Neural progenitor cell (in vitro differentiated cells): ENCODE measurements at regions not wholly inside any gene's neighbourhood (a gene's known extent, or its start where the extent isn't known, plus 50 kb on each side); places are given as distances from the start of the nearest gene placed in this dataset.
A peak's percentile ranks its signal among the peaks of the same experiment; 100 is the strongest.

Experiments
- DNase-seq: peaks from one replicate; pipeline ENCODE4 v3.0.0-alpha.2; 2016; ENCODE audit warnings: low spot score
- H2AFZ ChIP-seq: fragments of 200-600 bp; sonication (generic); replicated peaks from 2 replicates; pipeline ENCODE4 v1.6.1; 2016; ENCODE audit warnings: antibody characterized with exemption
- H3F3A ChIP-seq: fragments of 200-600 bp; sonication (generic); 2 replicates; pipeline ENCODE4 v1.6.1; 2016; ENCODE audit warnings: antibody characterized with exemption, low read depth
- H3K27ac ChIP-seq: fragments of 200-600 bp; sonication (generic); 2 replicates; pipeline ENCODE4 v1.5.1; 2016; ENCODE audit warnings: mild to moderate bottlenecking
- H3K27me3 ChIP-seq: fragments of 200-600 bp; sonication (generic); 2 replicates; pipeline ENCODE4 v1.6.1; 2016; ENCODE audit warnings: mild to moderate bottlenecking, moderate library complexity
- H3K36me3 ChIP-seq: fragments of 200-600 bp; sonication (generic); 2 replicates; pipeline ENCODE4 v1.5.1; 2016
- H3K4me1 ChIP-seq: fragments of 200-600 bp; sonication (generic); 2 replicates; pipeline ENCODE4 v1.6.1; 2016; ENCODE audit warnings: mixed run types
- H3K4me2 ChIP-seq: fragments of 200-600 bp; sonication (generic); 2 replicates; pipeline ENCODE4 v1.6.1; 2016
- H3K4me3 ChIP-seq: fragments of 200-600 bp; sonication (generic); 2 replicates; pipeline ENCODE4 v1.5.1; 2016
- H3K79me2 ChIP-seq: fragments of 200-600 bp; sonication (generic); 2 replicates; pipeline ENCODE4 v1.6.1; 2016; ENCODE audit warnings: low read depth
- H3K9ac ChIP-seq: fragments of 200-600 bp; sonication (generic); 2 replicates; pipeline ENCODE4 v1.6.1; 2016
- H3K9me3 ChIP-seq: fragments of 200-600 bp; sonication (generic); 2 replicates; pipeline ENCODE4 v1.5.1; 2016; ENCODE audit warnings: low read depth
- H4K20me1 ChIP-seq: fragments of 200-600 bp; sonication (generic); 2 replicates; pipeline ENCODE4 v1.6.1; 2016; ENCODE audit warnings: low read depth
- H3K27ac Mint-ChIP-seq: 3 replicates; pipeline ENCODE4 v1.8.0; 2021; ENCODE audit warnings: mixed read lengths
- H3K27me3 Mint-ChIP-seq: 2 replicates; pipeline ENCODE4 v1.8.0; 2022; ENCODE audit warnings: low read depth, mild to moderate bottlenecking, inconsistent platforms, moderate library complexity, mixed read lengths; ENCODE audit not compliant: insufficient read depth
- H3K36me3 Mint-ChIP-seq: 3 replicates; pipeline ENCODE4 v1.8.0; 2021; ENCODE audit warnings: mixed read lengths
- H3K4me1 Mint-ChIP-seq: 3 replicates; pipeline ENCODE4 v1.8.0; 2021; ENCODE audit warnings: mixed read lengths
- H3K4me3 Mint-ChIP-seq: 3 replicates; pipeline ENCODE4 v1.8.0; 2021; ENCODE audit warnings: mild to moderate bottlenecking, moderate library complexity, mixed read lengths
- H3K9me3 Mint-ChIP-seq: 3 replicates; pipeline ENCODE4 v1.8.0; 2020; ENCODE audit warnings: mixed read lengths
- EZH2 ChIP-seq: fragments of 200-600 bp; sonication (generic); IDR thresholded peaks from 2 replicates; pipeline ENCODE4 v1.6.1; 2017; ENCODE audit warnings: antibody characterized with exemption, mild to moderate bottlenecking, moderate library complexity
- EZH2phosphoT487 ChIP-seq: fragments of 200-600 bp; sonication (generic); IDR thresholded peaks from 2 replicates; pipeline ENCODE4 v1.6.1; 2017; ENCODE audit warnings: antibody characterized with exemption
- TF ChIP-seq, protein P1 (sequence below): fragments of 200-600 bp; sonication (generic); IDR thresholded peaks from 2 replicates; pipeline ENCODE4 v1.5.1; 2017; ENCODE audit warnings: antibody characterized with exemption, mild to moderate bottlenecking

DNA sequence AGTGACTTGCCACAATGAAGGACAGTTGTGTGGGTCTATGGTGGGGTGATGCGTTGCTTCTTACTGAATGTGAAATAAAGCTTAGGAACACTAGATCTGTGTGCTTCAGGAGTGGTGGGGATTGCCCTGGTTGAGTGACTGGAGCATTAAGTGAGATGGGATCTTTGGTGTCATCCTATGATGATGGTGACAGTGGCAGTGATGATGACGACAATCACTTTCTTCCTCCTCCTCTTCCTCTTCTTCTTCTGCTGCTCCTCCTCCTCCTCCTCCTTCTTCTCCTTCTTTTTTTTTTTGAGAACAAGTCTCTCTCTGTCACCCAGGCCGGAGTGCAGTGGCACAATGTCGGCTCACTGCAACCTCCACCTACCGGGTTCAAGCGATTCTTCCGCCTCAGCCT, 396.8 kb downstream of the SEC14L1 start:
- DNase-seq: no peak
- Mint-ChIP-seq H3K4me1 (peaks cover 26% of the 10 kb centered on the region), H3K27me3 (peaks cover 10% of the 10 kb centered on the region), H3K36me3 (peaks cover 3% of the 10 kb centered on the region), H3K9me3 (peaks cover 10% of the 10 kb centered on the region), H3K27ac (no peak overlapping the region), H3K4me3 (no peak overlapping the region)
- no peak overlapping the region for H3K27ac ChIP-seq
- peaks cover 26% of the 10 kb centered on the region for H3F3A ChIP-seq
- H3K9me3 ChIP-seq: no peaks in the 10 kb centered on the region
- H3K4me1 ChIP-seq: peaks cover 23% of the 10 kb centered on the region
- no peaks in the 10 kb centered on the region for H3K79me2 ChIP-seq
- H3K27me3 ChIP-seq: no peaks in the 10 kb centered on the region
- H3K4me2 ChIP-seq: no peak overlapping the region
- no peak overlapping the region for H3K9ac ChIP-seq
- no peaks in the 10 kb centered on the region for H4K20me1 ChIP-seq
- no peak overlapping the region for H3K4me3 ChIP-seq
- TF ChIP-seq, protein P1, sequence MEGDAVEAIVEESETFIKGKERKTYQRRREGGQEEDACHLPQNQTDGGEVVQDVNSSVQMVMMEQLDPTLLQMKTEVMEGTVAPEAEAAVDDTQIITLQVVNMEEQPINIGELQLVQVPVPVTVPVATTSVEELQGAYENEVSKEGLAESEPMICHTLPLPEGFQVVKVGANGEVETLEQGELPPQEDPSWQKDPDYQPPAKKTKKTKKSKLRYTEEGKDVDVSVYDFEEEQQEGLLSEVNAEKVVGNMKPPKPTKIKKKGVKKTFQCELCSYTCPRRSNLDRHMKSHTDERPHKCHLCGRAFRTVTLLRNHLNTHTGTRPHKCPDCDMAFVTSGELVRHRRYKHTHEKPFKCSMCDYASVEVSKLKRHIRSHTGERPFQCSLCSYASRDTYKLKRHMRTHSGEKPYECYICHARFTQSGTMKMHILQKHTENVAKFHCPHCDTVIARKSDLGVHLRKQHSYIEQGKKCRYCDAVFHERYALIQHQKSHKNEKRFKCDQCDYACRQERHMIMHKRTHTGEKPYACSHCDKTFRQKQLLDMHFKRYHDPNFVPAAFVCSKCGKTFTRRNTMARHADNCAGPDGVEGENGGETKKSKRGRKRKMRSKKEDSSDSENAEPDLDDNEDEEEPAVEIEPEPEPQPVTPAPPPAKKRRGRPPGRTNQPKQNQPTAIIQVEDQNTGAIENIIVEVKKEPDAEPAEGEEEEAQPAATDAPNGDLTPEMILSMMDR: no peak
- TF ChIP-seq EZH2phosphoT487 (no peak), EZH2 (no peak)
- no peaks in the 10 kb centered on the region for H3K36me3 ChIP-seq
- no peak overlapping the region for H2AFZ ChIP-seq

GRCh38 chr17:77540531-77540930, 399.8 kb downstream of the SEC14L1 start:
- Histone ChIP-seq H3K9ac (no peak overlapping the region), H3K27ac (no peak overlapping the region), H2AFZ (peak overlapping the region; percentile 55), H3K79me2 (no peaks in the 10 kb centered on the region), H4K20me1 (no peaks in the 10 kb centered on the region), H3F3A (peaks cover 39% of the 10 kb centered on the region), H3K27me3 (no peaks in the 10 kb centered on the region), H3K36me3 (no peaks in the 10 kb centered on the region), H3K4me1 (peaks cover 35% of the 10 kb centered on the region), H3K9me3 (no peaks in the 10 kb centered on the region), H3K4me3 (peak overlapping the region; percentile 19), H3K4me2 (peak overlapping the region; percentile 72)
- H3K4me1 Mint-ChIP-seq: peaks cover 52% of the 10 kb centered on the region
- H3K36me3 Mint-ChIP-seq: no peaks in the 10 kb centered on the region
- DNase-seq: no peak
- H3K9me3 Mint-ChIP-seq: no peaks in the 10 kb centered on the region
- H3K4me3 Mint-ChIP-seq: no peak overlapping the region
- peak overlapping the region; percentile 58 for H3K27ac Mint-ChIP-seq
- TF ChIP-seq, protein P1: no peak
- no peak for TF ChIP-seq EZH2phosphoT487
- H3K27me3 Mint-ChIP-seq: peaks cover 10% of the 10 kb centered on the region

- Histone ChIP-seq H3K4me2 (peak overlapping the region; percentile 72), H3K4me3 (peak overlapping the region; percentile 19), H2AFZ (peak overlapping the region; percentile 55), H3K4me1 (peaks cover 35% of the 10 kb centered on the region), H3K79me2 (no peaks in the 10 kb centered on the region), H4K20me1 (no peaks in the 10 kb centered on the region), H3K9ac (no peak overlapping the region), H3K36me3 (no peaks in the 10 kb centered on the region), H3K27me3 (no peaks in the 10 kb centered on the region), H3K27ac (peak overlapping the region; percentile 16), H3F3A (peaks cover 41% of the 10 kb centered on the region), H3K9me3 (no peaks in the 10 kb centered on the region)
- Mint-ChIP-seq H3K4me3 (peak overlapping the region; percentile 41), H3K36me3 (no peaks in the 10 kb centered on the region), H3K9me3 (peaks cover 4% of the 10 kb centered on the region), H3K27me3 (peaks cover 13% of the 10 kb centered on the region), H3K27ac (peak overlapping the region; percentile 53), H3K4me1 (peaks cover 54% of the 10 kb centered on the region)
- peak; percentile 71 for DNase-seq
- TF ChIP-seq EZH2: no peak
Measured at GRCh38 chr17:77540975-77541374, 400.2 kb downstream of the SEC14L1 start.

GRCh38 chr17:77542011-77542410, 401.2 kb downstream of the SEC14L1 start:
- H3K79me2 ChIP-seq: no peaks in the 10 kb centered on the region
- Mint-ChIP-seq H3K27me3 (peaks cover 12% of the 10 kb centered on the region), H3K4me1 (peaks cover 62% of the 10 kb centered on the region), H3K4me3 (peak overlapping the region; percentile 8), H3K36me3 (no peaks in the 10 kb centered on the region), H3K27ac (no peak overlapping the region), H3K9me3 (peaks cover 4% of the 10 kb centered on the region)
- no peak overlapping the region for H3K9ac ChIP-seq
- peaks cover 51% of the 10 kb centered on the region for H3F3A ChIP-seq
- peaks cover 42% of the 10 kb centered on the region for H3K4me1 ChIP-seq
- DNase-seq: peak; percentile 54
- no peak overlapping the region for H3K4me3 ChIP-seq
- no peaks in the 10 kb centered on the region for H3K9me3 ChIP-seq
- no peaks in the 10 kb centered on the region for H3K36me3 ChIP-seq
- TF ChIP-seq, protein P1: no peak
- TF ChIP-seq EZH2: no peak
- TF ChIP-seq EZH2phosphoT487: no peak
- no peak overlapping the region for H2AFZ ChIP-seq
- H3K4me2 ChIP-seq: peak overlapping the region; percentile 72
- no peaks in the 10 kb centered on the region for H3K27me3 ChIP-seq
- no peaks in the 10 kb centered on the region for H4K20me1 ChIP-seq
- H3K27ac ChIP-seq: peak overlapping the region; percentile 18
